ENCODE measurements at regions not wholly inside any gene's neighbourhood (a gene's known extent, or its start where the extent isn't known, plus 50 kb on each side); places are given as distances from the start of the nearest gene placed in this dataset.

DNA sequence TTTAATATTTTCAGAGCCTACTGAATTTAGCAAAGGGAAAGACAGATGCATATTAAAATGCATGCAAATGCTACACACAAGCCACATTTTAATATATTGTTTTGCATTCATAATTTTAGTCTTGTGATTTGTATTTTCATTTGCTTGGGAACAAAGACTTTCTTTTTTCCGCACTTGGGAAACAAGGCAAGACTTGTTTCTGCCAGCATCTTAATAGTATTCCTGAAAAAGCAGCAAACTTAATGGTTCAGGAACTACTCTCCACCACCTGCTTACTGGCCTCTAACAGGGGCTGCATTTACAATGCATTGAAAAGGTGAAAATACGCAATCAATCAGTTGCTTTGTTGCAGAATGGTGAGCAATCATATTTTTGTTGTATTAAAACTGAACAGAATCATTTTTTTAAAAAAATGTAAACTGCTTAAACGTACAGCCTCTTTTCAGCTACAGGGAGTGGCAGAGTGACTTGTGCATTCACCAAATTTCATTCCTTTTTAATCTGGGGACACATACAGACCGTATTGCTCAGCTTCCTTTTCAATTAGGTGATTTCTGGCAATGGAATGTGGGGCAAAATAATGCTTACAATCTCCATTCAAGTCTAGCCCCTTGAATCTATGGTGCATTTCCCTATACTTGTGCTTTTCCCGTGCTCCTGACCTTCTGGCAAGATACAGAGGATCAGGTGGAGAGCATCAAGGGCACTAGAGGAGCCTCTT lies 144.1 kb upstream of the BTG1 start:
- TF ChIP-seq, protein P1, sequence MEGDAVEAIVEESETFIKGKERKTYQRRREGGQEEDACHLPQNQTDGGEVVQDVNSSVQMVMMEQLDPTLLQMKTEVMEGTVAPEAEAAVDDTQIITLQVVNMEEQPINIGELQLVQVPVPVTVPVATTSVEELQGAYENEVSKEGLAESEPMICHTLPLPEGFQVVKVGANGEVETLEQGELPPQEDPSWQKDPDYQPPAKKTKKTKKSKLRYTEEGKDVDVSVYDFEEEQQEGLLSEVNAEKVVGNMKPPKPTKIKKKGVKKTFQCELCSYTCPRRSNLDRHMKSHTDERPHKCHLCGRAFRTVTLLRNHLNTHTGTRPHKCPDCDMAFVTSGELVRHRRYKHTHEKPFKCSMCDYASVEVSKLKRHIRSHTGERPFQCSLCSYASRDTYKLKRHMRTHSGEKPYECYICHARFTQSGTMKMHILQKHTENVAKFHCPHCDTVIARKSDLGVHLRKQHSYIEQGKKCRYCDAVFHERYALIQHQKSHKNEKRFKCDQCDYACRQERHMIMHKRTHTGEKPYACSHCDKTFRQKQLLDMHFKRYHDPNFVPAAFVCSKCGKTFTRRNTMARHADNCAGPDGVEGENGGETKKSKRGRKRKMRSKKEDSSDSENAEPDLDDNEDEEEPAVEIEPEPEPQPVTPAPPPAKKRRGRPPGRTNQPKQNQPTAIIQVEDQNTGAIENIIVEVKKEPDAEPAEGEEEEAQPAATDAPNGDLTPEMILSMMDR (IDR thresholded peaks at IDR 0.05): no peak
- no peak for TF ChIP-seq EZH2 (IDR thresholded peaks at IDR 0.05)
- TF ChIP-seq EZH2phosphoT487 (IDR thresholded peaks at IDR 0.05): no peak

Data from neural progenitor cell (in vitro differentiated cells).